GM06990 (cell line): ENCODE measurements at regions not wholly inside any gene's neighbourhood (a gene's known extent, or its start where the extent isn't known, plus 50 kb on each side); places are given as distances from the start of the nearest gene placed in this dataset.

ENCODE experiments used
- DNase-seq: peaks from one replicate; pipeline ENCODE4 v3.0.0-alpha.2; 2011; ENCODE audit not compliant: insufficient read length; ENCODE audit errors: extremely low read depth
- H3K27me3 ChIP-seq: replicated peaks from 2 replicates; pipeline ENCODE4 v1.6.0; 2011; ENCODE audit warnings: low read length; ENCODE audit not compliant: control insufficient read depth, insufficient read depth
- H3K36me3 ChIP-seq: 2 replicates; pipeline ENCODE4 v1.5.1; 2011; ENCODE audit warnings: low read length; ENCODE audit not compliant: control insufficient read depth, insufficient read depth
- H3K4me3 ChIP-seq: replicated peaks from 2 replicates; pipeline ENCODE4 v1.5.1; 2011; ENCODE audit warnings: low read depth, mild to moderate bottlenecking, control low read depth, low read length
- CTCF ChIP-seq: IDR thresholded peaks from 2 replicates; pipeline ENCODE4 v1.5.1; 2011; ENCODE audit warnings: low read length, control low read depth, mild to moderate bottlenecking, inconsistent platforms; ENCODE audit not compliant: insufficient read depth, poor library complexity, severe bottlenecking

DNA sequence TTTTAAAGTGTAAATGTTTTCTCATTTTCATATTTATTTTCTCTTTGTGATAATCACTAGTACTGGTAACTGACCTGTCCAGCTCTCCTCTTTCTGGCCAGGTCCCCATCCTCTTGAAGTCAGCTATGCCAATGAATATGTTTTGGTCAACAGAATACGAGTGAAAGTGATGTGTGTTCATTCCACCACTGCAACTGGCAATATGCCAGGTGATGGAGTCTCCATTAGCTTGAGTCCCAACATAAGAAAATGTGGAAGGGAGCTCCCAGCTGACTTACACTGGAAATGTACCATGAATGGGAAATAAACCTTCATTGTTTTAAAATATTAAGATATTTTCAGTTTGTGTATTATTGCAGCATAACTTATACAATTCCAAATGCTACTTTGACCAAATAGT lies 75.8 kb downstream of the CCDC34 start:
- TF ChIP-seq CTCF, result no peak
- H3K36me3 ChIP-seq, result no peaks in the 10 kb centered on the region
- no peak overlapping the region for H3K4me3 ChIP-seq

DNA sequence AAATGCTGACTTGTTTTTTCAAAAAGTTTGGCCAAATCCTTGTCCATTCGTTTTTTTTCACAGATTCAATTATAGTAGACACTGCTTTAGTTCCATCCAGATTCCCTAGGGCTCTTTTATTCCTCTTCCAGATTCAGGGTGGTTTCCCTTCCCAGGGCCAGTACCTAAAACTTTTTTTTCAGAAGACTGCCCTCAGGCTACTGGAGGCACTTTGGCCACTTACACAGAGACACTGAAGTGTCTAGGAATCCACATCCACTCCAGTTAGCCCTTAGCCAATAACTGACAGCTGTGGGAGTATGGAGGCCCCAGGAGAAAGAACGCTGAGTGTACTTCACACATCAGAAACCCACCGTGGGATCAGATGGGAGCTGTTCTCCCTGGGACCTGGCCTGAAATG lies 77.3 kb downstream of the CCDC34 start:
- Histone ChIP-seq H3K27me3 (no peaks in the 10 kb centered on the region; the same call in 1 of the 2 replicates), H3K36me3 (no peaks in the 10 kb centered on the region), H3K4me3 (no peak overlapping the region)
- DNase-seq, result no peak
- no peak for TF ChIP-seq CTCF

More for the DNA sequence above, 75.8 kb downstream of the CCDC34 start:
- no peaks in the 10 kb centered on the region; the same call in 1 of the 2 replicates for H3K27me3 ChIP-seq
- no peak for DNase-seq

- H3K36me3 ChIP-seq, result no peaks in the 10 kb centered on the region
- TF ChIP-seq CTCF, result no peak
- H3K4me3 ChIP-seq, result no peak overlapping the region
- H3K27me3 ChIP-seq, result no peaks in the 10 kb centered on the region
- no peak for DNase-seq
Measured at GRCh38 chr11:27282806-27283205, 80.2 kb downstream of the CCDC34 start.

GRCh38 chr11:27281740-27282590 lies 81.0 kb downstream of the CCDC34 start:
- TF ChIP-seq CTCF, result no peak

GRCh38 chr11:27281276-27281675 lies 81.7 kb downstream of the CCDC34 start:
- Histone ChIP-seq H3K36me3 (no peaks in the 10 kb centered on the region), H3K4me3 (no peak overlapping the region), H3K27me3 (no peaks in the 10 kb centered on the region)
- TF ChIP-seq CTCF, result no peak
- no peak for DNase-seq

More at GRCh38 chr11:27281740-27282590, 81.0 kb downstream of the CCDC34 start:
- H3K36me3 ChIP-seq, result no peaks in the 10 kb centered on the region
- H3K27me3 ChIP-seq, result no peaks in the 10 kb centered on the region
- no peak overlapping the region for H3K4me3 ChIP-seq
- peak; percentile 9 for DNase-seq
